HG03460 (cell line): ENCODE measurements at regions not wholly inside any gene's neighbourhood (a gene's known extent, or its start where the extent isn't known, plus 50 kb on each side); places are given as distances from the start of the nearest gene placed in this dataset.

ENCODE experiments used
- ATAC-seq: cut with Tn5 transposase; IDR thresholded peaks from one replicate; pipeline ENCODE4 v1.9.1; 2021; ENCODE audit not compliant: unreplicated experiment

GRCh38 chr13:95352486-95352885, 51.2 kb upstream of the ABCC4 start:
- ATAC-seq, result no peak

GRCh38 chr13:95354156-95354555, 52.9 kb upstream of the ABCC4 start:
- ATAC-seq, result no peak

GRCh38 chr13:95354680-95355487, 53.6 kb upstream of the ABCC4 start:
- no peak for ATAC-seq

DNA sequence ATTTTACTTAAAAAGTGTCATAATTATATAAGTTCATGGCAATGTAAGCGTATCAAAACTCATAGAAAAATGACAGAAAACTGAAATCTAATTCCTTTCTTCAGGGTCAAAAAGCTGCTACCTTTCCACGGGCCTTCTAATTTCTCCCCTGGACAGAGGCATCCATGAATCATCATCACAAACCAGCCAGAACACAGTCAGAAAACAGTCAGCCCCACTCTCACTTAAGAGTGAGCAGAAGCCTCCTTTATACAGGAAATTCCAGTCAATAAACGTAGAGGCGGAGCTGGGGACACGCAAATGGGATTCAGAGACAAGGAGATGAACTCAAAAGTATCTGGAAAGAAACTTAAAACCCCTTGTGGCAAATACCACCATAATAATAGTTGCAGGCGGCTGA, 54.2 kb upstream of the ABCC4 start:
- no peak for ATAC-seq

GRCh38 chr13:95356916-95357315, 55.7 kb upstream of the ABCC4 start:
- ATAC-seq, result no peak

DNA sequence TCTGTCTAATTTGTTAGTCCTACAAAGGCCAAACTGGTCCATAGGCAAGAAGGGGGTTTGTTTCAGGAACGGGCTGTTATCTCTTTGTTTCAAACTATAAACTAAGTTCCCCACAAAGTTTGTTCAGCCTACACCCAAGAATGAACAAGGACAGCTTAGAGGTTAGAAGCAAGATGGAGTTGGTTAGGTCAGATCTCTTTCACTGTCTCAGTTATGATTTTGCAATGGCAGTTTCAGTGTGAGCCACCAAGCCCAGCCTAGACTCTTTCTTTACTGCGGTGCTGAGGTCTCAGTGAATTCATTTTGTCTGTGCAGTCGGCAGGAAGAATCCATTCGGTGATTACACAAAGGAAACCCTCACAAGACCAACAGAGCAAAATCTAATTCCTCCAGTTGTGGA, 56.6 kb upstream of the ABCC4 start:
- no peak for ATAC-seq

DNA sequence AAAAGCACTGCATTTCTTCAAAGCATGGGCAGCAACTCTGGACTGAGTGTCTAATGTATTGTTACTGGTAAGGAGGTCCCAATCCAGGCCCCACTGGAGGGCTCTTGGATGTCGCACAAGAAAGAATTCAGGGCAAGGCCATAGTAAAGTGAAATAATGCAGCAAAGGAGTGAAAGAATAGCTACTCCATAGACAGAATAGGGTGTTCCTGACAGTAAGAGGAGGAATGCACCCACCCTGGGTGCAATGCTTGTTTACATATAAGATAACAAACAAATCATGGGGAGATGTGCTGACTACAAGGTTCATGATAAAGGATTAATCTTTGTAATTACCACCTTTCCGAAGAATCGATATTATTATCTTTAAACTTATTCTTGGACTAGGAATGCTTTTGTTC, 58.8 kb upstream of the ABCC4 start:
- ATAC-seq, result no peak

GRCh38 chr13:95360464-95361097, 59.3 kb upstream of the ABCC4 start:
- ATAC-seq, result no peak

DNA sequence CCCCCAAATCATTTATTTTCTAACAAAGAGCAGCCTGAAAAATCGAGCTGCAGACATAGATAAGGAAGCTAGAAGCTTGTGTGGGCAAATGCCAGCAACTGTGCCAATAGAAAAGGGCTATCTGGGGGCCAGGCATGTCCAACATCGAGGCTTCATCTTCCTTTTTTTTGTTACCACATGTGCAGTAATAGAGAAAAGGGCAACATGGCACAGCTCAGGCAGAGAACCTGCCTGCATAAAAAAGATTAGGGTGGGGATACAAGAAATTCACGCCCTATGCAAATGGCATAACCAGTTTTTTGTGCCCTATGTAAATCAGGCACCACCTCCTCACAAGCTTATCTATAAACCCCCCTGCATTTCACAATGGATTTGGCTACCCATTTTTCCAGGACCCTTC, 60.4 kb upstream of the ABCC4 start:
- ATAC-seq, result no peak

DNA sequence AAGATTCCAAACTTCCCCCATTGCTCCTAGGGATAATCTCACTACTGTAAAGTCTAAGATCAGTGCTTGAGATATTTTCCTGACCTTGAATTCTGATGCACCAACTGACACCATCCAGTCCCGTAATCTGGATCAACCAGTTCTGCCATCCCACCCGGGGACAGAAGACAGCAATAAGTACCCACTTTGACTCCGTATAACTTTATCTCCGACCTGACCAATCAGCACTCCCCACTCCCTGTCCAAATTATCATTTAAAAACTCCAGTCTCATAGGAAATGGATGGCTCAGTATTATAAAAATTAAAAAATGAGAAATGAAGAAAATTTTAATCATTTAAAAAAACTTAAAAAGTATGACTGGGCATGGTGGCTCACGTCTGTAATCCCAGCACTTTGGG, 61.4 kb upstream of the ABCC4 start:
- ATAC-seq, result no peak

DNA sequence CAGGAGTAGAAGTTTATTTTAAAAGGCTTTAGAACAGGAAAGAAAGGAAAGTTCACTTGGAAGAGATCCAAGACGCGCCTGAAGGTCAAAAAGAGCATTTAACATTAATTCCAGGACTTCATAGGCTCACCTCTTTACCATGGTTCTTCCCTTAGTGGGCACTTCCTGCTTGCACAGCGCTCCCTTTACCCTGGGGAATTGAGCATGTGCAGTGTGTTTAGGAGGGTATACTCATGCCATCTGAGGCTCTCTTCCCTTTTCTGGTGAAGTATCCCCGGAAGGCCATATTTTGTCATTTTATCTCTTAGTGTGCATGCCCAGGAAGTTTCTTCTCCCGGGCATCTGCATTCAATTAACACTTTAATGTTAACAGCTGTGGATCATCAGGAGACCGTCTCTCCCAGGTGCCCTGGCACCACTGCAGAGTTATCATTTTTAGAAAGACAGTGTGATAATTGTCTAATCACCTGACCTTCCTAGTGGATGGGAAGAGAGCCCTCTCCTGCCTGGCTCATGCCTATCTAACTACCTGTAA, 66.1 kb upstream of the ABCC4 start:
- ATAC-seq, result no peak

GRCh38 chr13:95368998-95369397, 67.7 kb upstream of the ABCC4 start:
- no peak for ATAC-seq

- ATAC-seq, result no peak
Observed at GRCh38 chr13:95375706-95376105, 74.5 kb upstream of the ABCC4 start.

- ATAC-seq, result no peak
Observed at GRCh38 chr13:95378603-95379002, 77.4 kb upstream of the ABCC4 start.

DNA sequence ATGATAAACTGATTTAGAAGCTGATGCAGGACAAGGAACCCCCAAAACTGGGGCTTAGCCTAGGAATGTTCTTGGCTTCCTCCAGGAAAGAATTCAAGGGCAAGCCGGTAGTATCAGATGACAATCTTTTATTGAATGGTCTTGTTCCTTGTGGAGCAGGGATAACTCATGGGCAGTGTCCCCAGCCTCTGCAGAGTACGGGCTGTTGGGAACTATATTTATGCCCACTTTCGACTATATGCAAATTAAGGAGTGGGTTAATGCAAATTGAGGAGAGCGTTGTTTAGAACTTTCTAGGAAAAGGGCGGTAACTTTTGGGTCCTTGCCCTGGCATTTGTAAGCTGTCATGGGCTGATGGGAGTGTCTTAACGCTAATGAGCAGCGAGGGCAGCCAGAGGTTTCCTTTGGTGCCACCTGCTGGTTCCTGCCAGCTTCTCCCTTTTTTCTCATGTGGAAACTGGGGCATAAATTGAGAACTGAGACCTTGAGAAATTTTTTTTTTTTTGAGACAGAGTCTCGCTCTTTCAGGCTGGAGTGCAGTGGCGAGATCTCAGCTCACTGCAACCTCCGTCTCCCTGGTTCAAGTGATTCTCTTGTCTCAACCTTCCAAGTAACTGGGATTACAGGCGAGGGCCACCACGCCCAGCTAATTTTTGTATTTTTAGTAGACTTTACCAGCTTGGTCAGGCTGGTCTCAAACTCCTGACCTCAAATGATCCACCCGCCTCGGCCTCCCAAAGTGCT, 79.4 kb upstream of the ABCC4 start:
- ATAC-seq, result peak; percentile 92

DNA sequence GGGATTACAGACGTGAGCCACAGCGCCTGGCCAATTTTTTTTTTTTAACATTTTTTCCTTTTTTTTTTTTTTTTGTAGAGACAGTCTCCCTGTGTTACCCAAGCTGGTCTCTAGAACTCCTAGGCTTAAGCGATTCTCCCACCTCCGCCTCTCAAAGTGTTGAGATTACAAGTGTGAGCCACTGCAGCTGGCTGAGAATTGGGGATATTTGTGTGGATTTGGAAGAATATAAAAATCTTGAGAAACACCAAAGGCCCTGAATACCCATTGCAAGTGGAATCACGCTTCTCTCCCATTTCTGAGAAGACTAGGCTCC, 79.9 kb upstream of the ABCC4 start:
- no peak for ATAC-seq

DNA sequence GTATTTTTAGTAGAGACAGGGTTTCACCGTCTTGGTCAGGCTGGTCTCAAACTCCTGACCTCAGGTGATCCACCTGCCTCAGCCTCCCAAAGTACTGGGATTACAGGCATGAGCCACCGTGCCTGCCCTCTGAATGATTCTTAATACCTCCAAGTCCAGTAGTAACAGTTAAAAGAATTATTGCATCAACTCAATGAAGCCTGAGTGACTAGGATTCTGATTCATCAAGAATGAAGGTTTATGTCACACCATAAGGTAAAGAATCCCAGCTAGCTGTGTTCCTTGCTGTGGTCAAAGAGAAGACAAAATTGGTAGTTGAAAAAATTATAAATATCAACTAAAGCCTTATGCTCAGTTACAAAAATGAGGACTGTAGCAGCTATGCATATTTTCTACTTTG, 81.2 kb upstream of the ABCC4 start:
- no peak for ATAC-seq

DNA sequence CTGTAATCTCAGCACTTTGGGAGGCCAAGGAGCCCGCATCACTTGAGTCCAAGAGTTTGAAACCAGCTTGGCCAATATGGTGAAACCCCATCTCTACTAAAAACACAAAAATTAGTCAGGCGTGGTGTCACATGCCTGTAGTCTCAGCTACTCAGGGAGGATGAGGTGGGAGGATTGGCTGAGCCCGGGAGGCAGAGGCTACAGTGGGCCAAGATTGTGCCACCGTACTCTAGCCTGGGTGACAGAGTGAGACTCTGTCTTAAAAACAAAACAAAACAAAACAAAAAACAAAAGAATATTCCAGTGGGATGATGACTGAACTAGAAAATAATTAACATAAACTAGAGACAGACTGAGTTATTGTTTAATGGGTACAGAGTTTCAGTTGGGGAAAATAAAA, 81.7 kb upstream of the ABCC4 start:
- ATAC-seq, result no peak

- no peak for ATAC-seq
Observed at GRCh38 chr13:95385373-95385772, 84.1 kb upstream of the ABCC4 start.

GRCh38 chr13:95385798-95386197, 84.5 kb upstream of the ABCC4 start:
- no peak for ATAC-seq

DNA sequence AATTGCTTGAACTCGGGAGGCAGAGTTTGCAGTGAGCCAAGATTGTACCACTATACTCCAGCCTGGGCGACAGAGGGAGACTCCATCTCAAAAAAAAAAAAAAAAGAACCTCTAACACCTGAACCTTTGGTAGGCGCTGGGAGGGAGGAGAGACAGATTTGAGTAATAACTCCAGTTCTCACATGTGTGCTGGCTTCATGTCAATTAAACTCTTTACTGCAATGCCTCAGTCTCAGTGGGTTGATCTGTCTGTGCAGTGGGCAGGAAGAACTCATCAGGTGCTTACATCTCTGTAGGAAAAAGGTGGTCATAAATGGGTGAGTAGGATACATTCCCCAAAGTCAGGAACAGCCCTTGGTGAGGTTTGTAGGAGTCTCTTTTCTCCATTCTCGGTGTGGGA, 85.1 kb upstream of the ABCC4 start:
- ATAC-seq, result no peak

- no peak for ATAC-seq
Observed at GRCh38 chr13:95387733-95388207, 86.5 kb upstream of the ABCC4 start.
